Coronary artery (tissue), 2 donors: ENCODE measurements at regions not wholly inside any gene's neighbourhood (a gene's known extent, or its start where the extent isn't known, plus 50 kb on each side); places are given as distances from the start of the nearest gene placed in this dataset.

ENCODE experiments used
- DNase-seq: peaks from one replicate; pipeline ENCODE4 v3.0.0-alpha.2; 2017; ENCODE audit warnings: low spot score
- H3K27ac ChIP-seq, 2 donors: fragments of 200-600 bp; sonication (generic); one replicate each; pipeline ENCODE4 v1.5.1; 2016 to 2019
- H3K4me3 ChIP-seq: fragments of 200-600 bp; sonication (generic); 2 replicates; pipeline ENCODE4 v1.5.1; 2016; ENCODE audit warnings: mild to moderate bottlenecking, moderate library complexity
- CTCF ChIP-seq: fragments of 200-600 bp; sonication (generic); IDR thresholded peaks from one replicate; pipeline ENCODE4 v1.5.1; 2019; ENCODE audit warnings: antibody characterized with exemption

- H3K27ac ChIP-seq: no peak overlapping the region
- H3K4me3 ChIP-seq: no peak overlapping the region
- no peak for DNase-seq
- TF ChIP-seq CTCF: no peak
Measured at GRCh38 chr14:34302654-34303053, 159.4 kb downstream of the SPTSSA start.

DNA sequence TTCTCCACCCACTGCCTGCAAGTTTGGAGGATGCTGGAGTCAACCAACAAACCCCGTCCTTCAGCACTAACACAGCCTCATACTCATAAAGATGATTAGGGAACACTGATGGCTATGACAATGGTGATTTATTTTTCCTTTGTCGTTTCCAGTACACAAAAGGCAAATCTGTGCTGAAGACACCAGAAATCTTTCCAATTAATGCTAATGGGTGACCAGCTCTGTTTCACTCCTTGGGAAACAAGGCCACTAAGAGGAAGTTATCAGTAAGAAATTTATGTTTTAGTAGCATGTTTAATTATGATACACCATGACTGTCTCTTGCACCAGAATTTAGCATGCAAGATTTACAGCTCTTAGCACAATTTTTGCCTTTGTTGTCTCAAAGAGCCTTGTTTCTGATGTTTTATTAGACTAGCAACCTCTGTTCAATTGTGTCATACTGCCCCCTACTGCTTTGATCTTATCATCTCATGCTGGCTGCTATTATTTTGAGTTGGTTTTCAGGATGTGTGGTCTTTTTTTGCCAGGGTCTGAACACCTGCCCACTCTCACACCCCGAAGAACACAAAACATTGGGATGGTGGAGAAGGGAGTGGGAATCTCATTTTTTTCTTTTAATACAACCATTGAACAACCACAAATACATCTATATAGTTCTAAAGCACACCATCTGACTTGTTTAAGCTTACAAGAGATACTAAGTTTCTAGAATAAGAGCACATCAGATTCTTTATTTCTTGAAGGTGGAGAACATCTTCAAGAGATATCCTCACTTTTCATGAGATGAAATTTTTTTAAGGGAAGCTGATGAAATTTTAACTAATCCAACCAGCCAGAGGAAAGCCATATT, 160.9 kb downstream of the SPTSSA start:
- Histone ChIP-seq H3K4me3 (no peak overlapping the region), H3K27ac (no peak overlapping the region)
- DNase-seq: no peak
- TF ChIP-seq CTCF: no peak

- no peak for DNase-seq
- Histone ChIP-seq H3K4me3 (no peak overlapping the region), H3K27ac (no peak overlapping the region)
- TF ChIP-seq CTCF: no peak
Measured at GRCh38 chr14:34300330-34300729, 161.7 kb downstream of the SPTSSA start.

DNA sequence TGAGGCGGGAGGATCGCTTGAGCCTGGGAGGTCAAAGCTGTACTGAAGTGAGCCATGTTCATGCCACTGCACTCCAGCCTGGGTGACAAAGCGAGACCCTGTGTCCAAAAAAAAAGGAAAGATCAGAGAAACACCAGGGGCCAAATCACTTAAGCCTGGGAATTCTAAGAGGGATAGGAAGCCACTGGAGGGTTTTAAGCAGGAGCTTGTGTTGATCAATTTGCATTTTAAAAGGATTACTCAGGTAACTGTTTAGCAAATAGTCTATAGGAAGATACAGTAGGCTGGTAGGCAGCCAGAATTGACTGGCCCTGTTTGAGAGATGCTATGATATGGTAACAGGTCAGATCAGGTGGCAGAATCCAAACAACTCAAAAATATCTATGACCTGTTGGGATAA, 162.7 kb downstream of the SPTSSA start:
- H3K4me3 ChIP-seq: no peak overlapping the region
- no peak for TF ChIP-seq CTCF
- no peak overlapping the region for H3K27ac ChIP-seq
- DNase-seq: no peak

DNA sequence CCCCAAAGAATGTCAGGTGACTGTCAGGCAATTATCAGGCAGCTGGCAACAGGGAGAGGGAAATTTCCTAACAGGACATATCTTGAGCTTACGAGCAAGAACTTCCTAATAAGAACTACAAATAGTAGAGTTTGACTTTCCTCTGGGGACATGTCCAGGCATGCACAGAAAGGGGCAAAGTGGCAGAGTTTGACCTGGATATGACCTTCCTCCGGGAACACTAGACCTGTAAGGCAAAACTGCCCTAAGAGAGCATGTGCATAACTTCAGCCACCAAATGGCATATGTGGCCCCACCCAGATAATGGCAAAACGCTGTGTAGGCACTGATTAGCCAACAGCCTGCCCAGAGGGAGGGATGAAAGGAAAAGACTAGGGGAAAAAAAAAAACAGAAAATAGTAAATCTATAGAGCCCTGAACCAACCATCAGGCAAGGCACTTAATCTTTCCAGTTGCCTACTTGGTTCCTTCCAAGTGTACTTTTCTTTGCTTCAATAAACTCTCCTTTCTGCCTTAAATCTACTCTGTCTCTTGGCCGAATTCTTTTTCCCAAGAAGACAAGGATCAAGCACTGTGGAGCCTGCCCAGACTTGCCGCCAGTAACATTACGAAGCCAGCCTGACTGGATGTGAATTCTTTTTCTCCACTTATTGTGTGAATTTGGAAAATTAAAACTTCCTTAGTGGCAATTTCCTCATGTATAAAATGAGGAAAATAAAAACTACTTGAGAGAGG, 164.1 kb downstream of the SPTSSA start:
- no peak for TF ChIP-seq CTCF
- Histone ChIP-seq H3K27ac (no peak overlapping the region), H3K4me3 (no peak overlapping the region)
- DNase-seq: no peak

DNA sequence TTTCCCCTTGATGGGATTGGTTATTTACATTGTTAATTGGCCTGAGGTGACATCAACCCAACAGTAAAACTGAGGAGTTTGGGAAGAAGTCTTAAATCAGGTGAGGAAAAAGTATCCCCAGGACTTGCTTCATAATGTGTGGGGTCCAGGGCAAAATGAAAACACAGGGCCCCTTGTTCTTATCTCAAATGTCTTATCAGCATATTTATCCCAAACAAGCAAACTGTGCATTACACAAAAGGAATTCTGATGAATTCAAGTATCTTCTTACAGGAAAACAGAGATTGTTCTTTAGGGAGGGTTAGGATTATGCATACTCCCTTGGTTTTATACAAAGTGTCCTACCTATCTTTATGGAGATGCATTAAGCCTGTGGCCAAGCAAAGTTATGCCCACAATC, 178.4 kb downstream of the SPTSSA start:
- no peak overlapping the region for H3K4me3 ChIP-seq
- H3K27ac ChIP-seq: no peak overlapping the region
- no peak for TF ChIP-seq CTCF
- DNase-seq: no peak

- no peak overlapping the region for H3K4me3 ChIP-seq
- no peak for DNase-seq
- no peak for TF ChIP-seq CTCF
Measured at GRCh38 chr14:34277191-34277590, 184.8 kb downstream of the SPTSSA start.

More at GRCh38 chr14:34277191-34277590, 184.8 kb downstream of the SPTSSA start:
- no peak overlapping the region for H3K27ac ChIP-seq
